ENCODE measurements at regions not wholly inside any gene's neighbourhood (a gene's known extent, or its start where the extent isn't known, plus 50 kb on each side); places are given as distances from the start of the nearest gene placed in this dataset.

DNA sequence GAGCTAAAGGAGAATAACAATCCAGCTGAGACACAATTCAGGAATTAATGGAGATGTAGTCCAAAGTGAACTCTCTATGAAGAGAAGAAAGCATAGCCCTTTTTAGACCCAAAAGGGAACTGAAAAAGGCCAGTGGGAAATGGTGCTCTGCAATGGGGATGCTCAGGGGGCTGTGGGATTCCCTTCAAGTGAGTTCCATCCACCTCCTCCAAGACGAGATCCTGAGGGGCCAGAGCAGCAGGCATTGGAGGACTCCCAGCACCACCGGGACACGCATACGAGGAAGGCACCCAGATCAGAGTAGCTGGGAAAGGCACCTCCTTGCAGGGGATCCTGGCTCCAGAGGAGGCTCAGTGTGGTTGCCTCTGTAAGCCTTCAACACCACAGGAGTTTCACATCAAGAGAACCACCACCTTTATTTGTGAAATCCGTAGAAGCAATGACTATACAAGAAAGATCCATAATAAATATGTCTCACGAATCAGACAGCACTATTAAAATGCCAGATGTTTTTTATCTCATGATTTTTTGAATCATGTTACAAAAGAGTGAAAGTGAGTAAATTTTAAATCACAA lies 288.2 kb downstream of the MED10 start:
- TF ChIP-seq, protein P1, sequence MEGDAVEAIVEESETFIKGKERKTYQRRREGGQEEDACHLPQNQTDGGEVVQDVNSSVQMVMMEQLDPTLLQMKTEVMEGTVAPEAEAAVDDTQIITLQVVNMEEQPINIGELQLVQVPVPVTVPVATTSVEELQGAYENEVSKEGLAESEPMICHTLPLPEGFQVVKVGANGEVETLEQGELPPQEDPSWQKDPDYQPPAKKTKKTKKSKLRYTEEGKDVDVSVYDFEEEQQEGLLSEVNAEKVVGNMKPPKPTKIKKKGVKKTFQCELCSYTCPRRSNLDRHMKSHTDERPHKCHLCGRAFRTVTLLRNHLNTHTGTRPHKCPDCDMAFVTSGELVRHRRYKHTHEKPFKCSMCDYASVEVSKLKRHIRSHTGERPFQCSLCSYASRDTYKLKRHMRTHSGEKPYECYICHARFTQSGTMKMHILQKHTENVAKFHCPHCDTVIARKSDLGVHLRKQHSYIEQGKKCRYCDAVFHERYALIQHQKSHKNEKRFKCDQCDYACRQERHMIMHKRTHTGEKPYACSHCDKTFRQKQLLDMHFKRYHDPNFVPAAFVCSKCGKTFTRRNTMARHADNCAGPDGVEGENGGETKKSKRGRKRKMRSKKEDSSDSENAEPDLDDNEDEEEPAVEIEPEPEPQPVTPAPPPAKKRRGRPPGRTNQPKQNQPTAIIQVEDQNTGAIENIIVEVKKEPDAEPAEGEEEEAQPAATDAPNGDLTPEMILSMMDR (IDR thresholded peaks at IDR 0.05; ENCODE audit: extremely low read depth in 1 of 2, insufficient read depth in 1 of 2, low read depth in 1 of 2, low read length in 2 of 2): no peak
- TF ChIP-seq POLR2A (IDR thresholded peaks at IDR 0.05; ENCODE audit: low read depth, low read length): no peak
- no peak for TF ChIP-seq FOS (IDR thresholded peaks at IDR 0.05; ENCODE audit: borderline replicate concordance, insufficient read depth, low read length)
- no peak for TF ChIP-seq MYC (IDR thresholded peaks at IDR 0.05; ENCODE audit: low read depth, low read length)
- TF ChIP-seq POLR2AphosphoS5 (IDR thresholded peaks at IDR 0.05; ENCODE audit: insufficient read depth, low read depth, low read length): no peak
